SK-N-SH treated with all-trans-retinoic acid at 6 μM for 48 hours (cell line): ENCODE measurements at regions not wholly inside any gene's neighbourhood (a gene's known extent, or its start where the extent isn't known, plus 50 kb on each side); places are given as distances from the start of the nearest gene placed in this dataset.

ENCODE experiments used
- GLIS3 ChIP-seq: fragments of 250-450 bp; sonication (Bioruptor Pico); IDR thresholded peaks from 2 replicates; pipeline ENCODE4 v1.5.0; 2020; ENCODE audit warnings: mild to moderate bottlenecking, moderate library complexity
- RARB ChIP-seq: fragments of 250-450 bp; sonication (Bioruptor Pico); IDR thresholded peaks from 2 replicates; pipeline ENCODE4 v1.8.0; 2021; ENCODE audit warnings: mild to moderate bottlenecking, moderate library complexity
- ZFP3 ChIP-seq: fragments of 250-450 bp; sonication (Bioruptor Pico); IDR thresholded peaks from 2 replicates; pipeline ENCODE4 v1.5.0; 2020; ENCODE audit warnings: mild to moderate bottlenecking, moderate library complexity
- ZFP30 ChIP-seq: fragments of 450-650 bp; formaldehyde crosslinking; IDR thresholded peaks from 2 replicates; pipeline ENCODE4 v1.5.0; 2022; ENCODE audit warnings: mild to moderate bottlenecking, moderate library complexity
- ZNF565 ChIP-seq: fragments of 450-650 bp; formaldehyde crosslinking; conservative IDR thresholded peaks from 2 replicates; pipeline ENCODE4 v1.5.0; 2020; ENCODE audit warnings: low read depth, mild to moderate bottlenecking, moderate library complexity
- TF ChIP-seq, protein P1 (sequence below): fragments of 250-450 bp; sonication (Bioruptor Pico); IDR thresholded peaks from 2 replicates; pipeline ENCODE4 v1.8.0; 2020; ENCODE audit warnings: mild to moderate bottlenecking, moderate library complexity, borderline replicate concordance
- TF ChIP-seq, protein P2 (sequence below): fragments of 250-450 bp; sonication (Bioruptor Pico); IDR thresholded peaks from 2 replicates; pipeline ENCODE4 v1.8.0; 2021; ENCODE audit warnings: low read depth, mild to moderate bottlenecking, moderate library complexity, borderline replicate concordance

DNA sequence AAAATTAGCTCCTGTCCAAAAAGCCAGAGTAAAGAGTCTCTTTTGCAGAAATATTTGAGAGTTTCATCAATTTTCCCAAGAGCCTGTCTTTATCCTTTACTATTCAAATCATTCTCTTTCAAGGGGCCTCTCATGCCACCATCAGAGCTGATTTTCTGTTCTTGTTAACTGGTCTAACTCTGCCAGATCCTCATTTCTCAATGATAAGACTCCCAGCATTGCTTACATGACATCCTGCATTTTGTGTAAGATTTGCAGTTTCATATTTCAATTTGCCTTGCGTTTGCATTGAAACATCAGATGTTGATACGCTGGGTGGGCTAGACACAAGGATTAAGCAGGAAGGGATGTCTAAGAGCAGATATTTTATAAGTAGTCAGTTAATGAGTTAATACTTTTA lies 228.7 kb downstream of the TBL1XR1 start:
- TF ChIP-seq ZNF565 (CRISPR knock-in tag) (no peak), GLIS3 (CRISPR knock-in tag) (no peak), ZFP3 (no peak), ZFP30 (no peak), RARB (CRISPR knock-in tag) (no peak)
- TF ChIP-seq, protein P1, sequence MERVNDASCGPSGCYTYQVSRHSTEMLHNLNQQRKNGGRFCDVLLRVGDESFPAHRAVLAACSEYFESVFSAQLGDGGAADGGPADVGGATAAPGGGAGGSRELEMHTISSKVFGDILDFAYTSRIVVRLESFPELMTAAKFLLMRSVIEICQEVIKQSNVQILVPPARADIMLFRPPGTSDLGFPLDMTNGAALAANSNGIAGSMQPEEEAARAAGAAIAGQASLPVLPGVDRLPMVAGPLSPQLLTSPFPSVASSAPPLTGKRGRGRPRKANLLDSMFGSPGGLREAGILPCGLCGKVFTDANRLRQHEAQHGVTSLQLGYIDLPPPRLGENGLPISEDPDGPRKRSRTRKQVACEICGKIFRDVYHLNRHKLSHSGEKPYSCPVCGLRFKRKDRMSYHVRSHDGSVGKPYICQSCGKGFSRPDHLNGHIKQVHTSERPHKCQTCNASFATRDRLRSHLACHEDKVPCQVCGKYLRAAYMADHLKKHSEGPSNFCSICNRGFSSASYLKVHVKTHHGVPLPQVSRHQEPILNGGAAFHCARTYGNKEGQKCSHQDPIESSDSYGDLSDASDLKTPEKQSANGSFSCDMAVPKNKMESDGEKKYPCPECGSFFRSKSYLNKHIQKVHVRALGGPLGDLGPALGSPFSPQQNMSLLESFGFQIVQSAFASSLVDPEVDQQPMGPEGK (CRISPR knock-in tag): no peak
- TF ChIP-seq, protein P2, sequence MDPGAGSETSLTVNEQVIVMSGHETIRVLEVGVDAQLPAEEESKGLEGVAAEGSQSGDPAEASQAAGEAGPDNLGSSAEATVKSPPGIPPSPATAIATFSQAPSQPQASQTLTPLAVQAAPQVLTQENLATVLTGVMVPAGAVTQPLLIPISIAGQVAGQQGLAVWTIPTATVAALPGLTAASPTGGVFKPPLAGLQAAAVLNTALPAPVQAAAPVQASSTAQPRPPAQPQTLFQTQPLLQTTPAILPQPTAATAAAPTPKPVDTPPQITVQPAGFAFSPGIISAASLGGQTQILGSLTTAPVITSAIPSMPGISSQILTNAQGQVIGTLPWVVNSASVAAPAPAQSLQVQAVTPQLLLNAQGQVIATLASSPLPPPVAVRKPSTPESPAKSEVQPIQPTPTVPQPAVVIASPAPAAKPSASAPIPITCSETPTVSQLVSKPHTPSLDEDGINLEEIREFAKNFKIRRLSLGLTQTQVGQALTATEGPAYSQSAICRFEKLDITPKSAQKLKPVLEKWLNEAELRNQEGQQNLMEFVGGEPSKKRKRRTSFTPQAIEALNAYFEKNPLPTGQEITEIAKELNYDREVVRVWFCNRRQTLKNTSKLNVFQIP: no peak
